ENCODE measurements at regions not wholly inside any gene's neighbourhood (a gene's known extent, or its start where the extent isn't known, plus 50 kb on each side); places are given as distances from the start of the nearest gene placed in this dataset.

GRCh38 chrX:68928401-68928800 is 99.6 kb downstream of the EFNB1 start:
- Histone ChIP-seq H3K9ac (ENCODE audit: low read depth in 1 of 2, low read length in 2 of 2) (no peak overlapping the region), H3K36me3 (ENCODE audit: control insufficient read depth in 4 of 4, insufficient read depth in 3 of 4, low read depth in 1 of 4, low read length in 3 of 4) (no peaks in the 10 kb centered on the region), H3K4me3 (ENCODE audit: low read depth in 1 of 3, low read length in 3 of 3) (no peak overlapping the region), H3K9me3 (ENCODE audit: control insufficient read depth in 4 of 4, low read length in 3 of 4) (no peaks in the 10 kb centered on the region), H3K4me1 (ENCODE audit: control insufficient read depth in 4 of 4, insufficient read depth in 4 of 4, low read length in 3 of 4) (no peaks in the 10 kb centered on the region), H3K27ac (ENCODE audit: low read depth in 1 of 2, low read length in 2 of 2) (no peak overlapping the region), H3K27me3 (ENCODE audit: control insufficient read depth in 4 of 4, insufficient read depth in 4 of 4, low read length in 3 of 4) (no peaks in the 10 kb centered on the region)
- DNase-seq (ENCODE audit: low spot score): no peak
- no peak for TF ChIP-seq RAD21 (IDR thresholded peaks at IDR 0.05)
- no peak for TF ChIP-seq HNF4A (conservative IDR thresholded peaks at IDR 0.05)
- WGBS: 97% methylated on average over 7 of the region's 7 CpGs

GRCh38 chrX:68927178-68927577 is 98.4 kb downstream of the EFNB1 start:
- Histone ChIP-seq H3K27ac (ENCODE audit: low read depth in 1 of 2, low read length in 2 of 2) (no peak overlapping the region), H3K4me3 (ENCODE audit: low read depth in 1 of 3, low read length in 3 of 3) (no peak overlapping the region), H3K36me3 (ENCODE audit: control insufficient read depth in 4 of 4, insufficient read depth in 3 of 4, low read depth in 1 of 4, low read length in 3 of 4) (no peaks in the 10 kb centered on the region), H3K27me3 (ENCODE audit: control insufficient read depth in 4 of 4, insufficient read depth in 4 of 4, low read length in 3 of 4) (no peaks in the 10 kb centered on the region), H3K4me1 (ENCODE audit: control insufficient read depth in 4 of 4, insufficient read depth in 4 of 4, low read length in 3 of 4) (no peaks in the 10 kb centered on the region), H3K9me3 (ENCODE audit: control insufficient read depth in 4 of 4, low read length in 3 of 4) (no peaks in the 10 kb centered on the region), H3K9ac (ENCODE audit: low read depth in 1 of 2, low read length in 2 of 2) (no peak overlapping the region)
- TF ChIP-seq HNF4A (conservative IDR thresholded peaks at IDR 0.05) (no peak), SP1 (IDR thresholded peaks at IDR 0.05) (no peak), RAD21 (IDR thresholded peaks at IDR 0.05) (no peak), REST (IDR thresholded peaks at IDR 0.05) (no peak)
- DNase-seq (ENCODE audit: low spot score): no peak
- WGBS: 98% methylated on average over 5 of the region's 5 CpGs

DNA sequence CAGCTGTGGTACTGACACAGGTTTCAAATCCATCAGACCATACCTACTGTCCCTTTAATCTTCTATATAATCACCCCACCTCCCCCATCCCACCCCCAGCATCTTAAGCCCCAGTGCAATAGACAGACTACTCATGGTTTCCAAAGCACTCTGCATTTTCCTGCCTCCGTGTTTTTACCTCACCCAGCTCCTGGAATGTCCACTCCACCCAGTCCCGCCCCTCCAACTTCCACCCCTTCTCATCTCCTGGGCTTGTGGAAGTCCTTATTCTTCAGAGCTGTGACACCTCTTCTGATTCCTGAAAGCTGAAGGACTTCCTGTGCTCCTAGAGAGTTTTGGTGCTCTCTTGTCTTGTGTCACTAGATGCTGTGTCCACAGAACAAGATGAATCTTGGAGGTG is 94.3 kb downstream of the EFNB1 start:
- 83% methylated on average over 2 of the region's 2 CpGs for WGBS
- DNase-seq (ENCODE audit: low spot score): no peak
- no peaks in the 10 kb centered on the region for H3K9me3 ChIP-seq (ENCODE audit: control insufficient read depth in 4 of 4, low read length in 3 of 4)
- H3K9ac ChIP-seq (ENCODE audit: low read depth in 1 of 2, low read length in 2 of 2): no peak overlapping the region
- H3K4me3 ChIP-seq (ENCODE audit: low read depth in 1 of 3, low read length in 3 of 3): no peak overlapping the region
- no peaks in the 10 kb centered on the region for H3K36me3 ChIP-seq (ENCODE audit: control insufficient read depth in 4 of 4, insufficient read depth in 3 of 4, low read depth in 1 of 4, low read length in 3 of 4)
- no peaks in the 10 kb centered on the region for H3K27me3 ChIP-seq (ENCODE audit: control insufficient read depth in 4 of 4, insufficient read depth in 4 of 4, low read length in 3 of 4)
- H3K4me1 ChIP-seq (ENCODE audit: control insufficient read depth in 4 of 4, insufficient read depth in 4 of 4, low read length in 3 of 4): no peaks in the 10 kb centered on the region
- no peak overlapping the region for H3K27ac ChIP-seq (ENCODE audit: low read depth in 1 of 2, low read length in 2 of 2)
- TF ChIP-seq MAX (IDR thresholded peaks at IDR 0.05) (no peak), YY1 (IDR thresholded peaks at IDR 0.05) (no peak), JUND (IDR thresholded peaks at IDR 0.05) (no peak), RAD21 (IDR thresholded peaks at IDR 0.05) (no peak), FOXA2 (IDR thresholded peaks at IDR 0.05) (no peak), REST (IDR thresholded peaks at IDR 0.05) (no peak), HNF4G (IDR thresholded peaks at IDR 0.05) (no peak), TAF1 (conservative IDR thresholded peaks at IDR 0.05) (no peak), NR2F2 (IDR thresholded peaks at IDR 0.05) (no peak), SP1 (IDR thresholded peaks at IDR 0.05) (no peak), CTCF (IDR thresholded peaks at IDR 0.05; ENCODE audit: low read depth, low read length, missing input control) (no peak), FOXA1 (IDR thresholded peaks at IDR 0.05) (no peak), EGR1 (IDR thresholded peaks at IDR 0.05; ENCODE audit: low read depth in 2 of 2) (no peak)
- TF ChIP-seq, protein P1, sequence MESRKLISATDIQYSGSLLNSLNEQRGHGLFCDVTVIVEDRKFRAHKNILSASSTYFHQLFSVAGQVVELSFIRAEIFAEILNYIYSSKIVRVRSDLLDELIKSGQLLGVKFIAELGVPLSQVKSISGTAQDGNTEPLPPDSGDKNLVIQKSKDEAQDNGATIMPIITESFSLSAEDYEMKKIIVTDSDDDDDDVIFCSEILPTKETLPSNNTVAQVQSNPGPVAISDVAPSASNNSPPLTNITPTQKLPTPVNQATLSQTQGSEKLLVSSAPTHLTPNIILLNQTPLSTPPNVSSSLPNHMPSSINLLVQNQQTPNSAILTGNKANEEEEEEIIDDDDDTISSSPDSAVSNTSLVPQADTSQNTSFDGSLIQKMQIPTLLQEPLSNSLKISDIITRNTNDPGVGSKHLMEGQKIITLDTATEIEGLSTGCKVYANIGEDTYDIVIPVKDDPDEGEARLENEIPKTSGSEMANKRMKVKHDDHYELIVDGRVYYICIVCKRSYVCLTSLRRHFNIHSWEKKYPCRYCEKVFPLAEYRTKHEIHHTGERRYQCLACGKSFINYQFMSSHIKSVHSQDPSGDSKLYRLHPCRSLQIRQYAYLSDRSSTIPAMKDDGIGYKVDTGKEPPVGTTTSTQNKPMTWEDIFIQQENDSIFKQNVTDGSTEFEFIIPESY (IDR thresholded peaks at IDR 0.05): no peak
- TF ChIP-seq, protein P2, sequence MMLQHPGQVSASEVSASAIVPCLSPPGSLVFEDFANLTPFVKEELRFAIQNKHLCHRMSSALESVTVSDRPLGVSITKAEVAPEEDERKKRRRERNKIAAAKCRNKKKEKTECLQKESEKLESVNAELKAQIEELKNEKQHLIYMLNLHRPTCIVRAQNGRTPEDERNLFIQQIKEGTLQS (IDR thresholded peaks at IDR 0.05): no peak

Measured in liver (tissue), 8 donors.